SK-N-SH (cell line): ENCODE measurements at regions not wholly inside any gene's neighbourhood (a gene's known extent, or its start where the extent isn't known, plus 50 kb on each side); places are given as distances from the start of the nearest gene placed in this dataset.

ENCODE experiments used
- CTCF ChIA-PET: fragments of 300-600, 350-600 bp; formaldehyde crosslinking; extraction: SDS; loops from one replicate; lab custom pipeline; 2021; lab: Yijun Ruan, JAX
- POLR2A ChIA-PET: fragments of 350-600 bp; sonication (Branson Sonifier 250); formaldehyde crosslinking; extraction: SDS; loops from one replicate; lab custom pipeline; 2020; ENCODE audit warnings: antibody characterized with exemption, inconsistent platforms; lab: Yijun Ruan, JAX
- DNase-seq: peaks from one replicate; pipeline ENCODE4 v3.0.0; 2012
- H2AFZ ChIP-seq: fragments of 200-600 bp; sonication (generic); 2 replicates; pipeline ENCODE4 v1.8.1; 2016; ENCODE audit warnings: antibody characterized with exemption, mild to moderate bottlenecking, low read depth
- H3F3A ChIP-seq: fragments of 200-600 bp; sonication (generic); replicated peaks from 2 replicates; pipeline ENCODE3; 2016; ENCODE audit warnings: antibody characterized with exemption, mild to moderate bottlenecking; ENCODE audit not compliant: insufficient read depth
- H3K27ac ChIP-seq, 2 experiments: fragments of 200-500 bp in 1 of 2; fragments of 200-600 bp in 1 of 2; sonication (Bioruptor generic) in 1 of 2; sonication (generic), shearing (Covaris generic) in 1 of 2; 2 replicates each; pipeline versions ENCODE4 v1.5.1 to v1.6.1; 2014 to 2016; ENCODE audit warnings: low read depth in 2 of 2, inconsistent platforms in 1 of 2, low read length in 1 of 2, mild to moderate bottlenecking in 1 of 2, mixed read lengths in 1 of 2
- H3K27me3 ChIP-seq: fragments of 200-600 bp; sonication (generic), shearing (Covaris generic); 2 replicates; pipeline ENCODE4 v1.6.1; 2016; ENCODE audit warnings: mixed run types; ENCODE audit not compliant: insufficient read depth
- H3K36me3 ChIP-seq, 2 experiments: fragments of 200-500 bp in 1 of 2; fragments of 200-600 bp in 1 of 2; sonication (Bioruptor generic) in 1 of 2; sonication (generic) in 1 of 2; replicated peaks in 1 of 2; 2 replicates each; pipeline versions ENCODE3 to v1.5.1; 2014 to 2016; ENCODE audit warnings: low read length in 1 of 2, mild to moderate bottlenecking in 1 of 2; ENCODE audit not compliant: insufficient read depth in 2 of 2, control insufficient read depth in 1 of 2
- H3K4me1 ChIP-seq, 2 experiments: fragments of 200-500 bp in 1 of 2; fragments of 200-600 bp in 1 of 2; sonication (Bioruptor generic) in 1 of 2; sonication (generic), shearing (Covaris generic) in 1 of 2; 2 replicates each; pipeline versions ENCODE4 v1.5.1 to v1.6.1; 2014 to 2016; ENCODE audit warnings: low read depth in 1 of 2, low read length in 1 of 2, mixed run types in 1 of 2; ENCODE audit not compliant: insufficient read depth in 2 of 2, control insufficient read depth in 1 of 2
- H3K4me2 ChIP-seq: fragments of 200-600 bp; sonication (generic), shearing (Covaris generic); 2 replicates; pipeline ENCODE4 v1.6.1; 2017; ENCODE audit warnings: mixed run types
- H3K4me3 ChIP-seq, 2 experiments: fragments of 200-500 bp in 1 of 2; fragments of 200-600 bp in 1 of 2; sonication (Bioruptor generic) in 1 of 2; sonication (generic), shearing (Covaris generic) in 1 of 2; 2 replicates each; pipeline versions ENCODE4 v1.5.1 to v1.8.1; 2014 to 2016; ENCODE audit warnings: low read depth in 2 of 2, inconsistent platforms in 1 of 2, low read length in 1 of 2, mild to moderate bottlenecking in 1 of 2, mixed read lengths in 1 of 2, moderate library complexity in 1 of 2
- H3K79me2 ChIP-seq: fragments of 200-600 bp; sonication (generic); 2 replicates; pipeline ENCODE4 v1.8.1; 2017; ENCODE audit warnings: mild to moderate bottlenecking; ENCODE audit not compliant: insufficient read depth
- H3K9ac ChIP-seq: fragments of 200-600 bp; sonication (generic); 2 replicates; pipeline ENCODE4 v1.6.1; 2017; ENCODE audit warnings: mixed run types
- H3K9me2 ChIP-seq: fragments of 200-600 bp; sonication (generic); 2 replicates; pipeline ENCODE4 v1.6.1; 2017; ENCODE audit warnings: mixed run types
- H3K9me3 ChIP-seq: fragments of 200-600 bp; sonication (generic); 2 replicates; pipeline ENCODE4 v1.6.1; 2017; ENCODE audit warnings: mixed run types, mild to moderate bottlenecking, moderate library complexity
- H4K20me1 ChIP-seq: fragments of 200-600 bp; sonication (generic); 2 replicates; pipeline ENCODE4 v1.6.1; 2017; ENCODE audit warnings: mild to moderate bottlenecking, mixed run types; ENCODE audit not compliant: insufficient read depth
- CHD2 ChIP-seq: fragments of 150-350 bp; IDR thresholded peaks from 2 replicates; pipeline ENCODE4 v1.6.1; 2018; ENCODE audit warnings: low read length; ENCODE audit not compliant: partially characterized antibody
- CTCF ChIP-seq: fragments of 200-600 bp; sonication (generic); IDR thresholded peaks from 2 replicates; pipeline ENCODE4 v1.6.1; 2017; ENCODE audit warnings: antibody characterized with exemption, mild to moderate bottlenecking, moderate library complexity
- EP300 ChIP-seq, 2 experiments: IDR thresholded peaks; 2 replicates each; pipeline versions ENCODE4 v1.4.0 to v1.6.1; 2012; ENCODE audit warnings: borderline replicate concordance in 1 of 2, low read depth in 1 of 2, low read length in 1 of 2
- EZH2phosphoT487 ChIP-seq: fragments of 200-600 bp; sonication (generic); IDR thresholded peaks from 2 replicates; pipeline ENCODE4 v1.6.1; 2017; ENCODE audit warnings: low read depth, mixed run types, mild to moderate bottlenecking, antibody characterized with exemption, moderate library complexity, borderline replicate concordance
- FOSL2 ChIP-seq: IDR thresholded peaks from 2 replicates; pipeline ENCODE4 v1.4.0; 2012; ENCODE audit warnings: low read depth, mild to moderate bottlenecking, moderate library complexity, borderline replicate concordance
- GATA2 ChIP-seq: sonication (generic); formaldehyde crosslinking; IDR thresholded peaks from 2 replicates; pipeline ENCODE4 v1.5.0; 2020; ENCODE audit warnings: mild to moderate bottlenecking, missing genetic modification reagents
- JUND ChIP-seq: IDR thresholded peaks from 2 replicates; pipeline ENCODE4 v1.4.0; 2012
- MEF2A ChIP-seq: IDR thresholded peaks from 2 replicates; pipeline ENCODE4 v1.4.0; 2012; ENCODE audit warnings: low read depth, borderline replicate concordance
- MXI1 ChIP-seq: IDR thresholded peaks from 2 replicates; pipeline ENCODE4 v1.6.1; 2012; ENCODE audit warnings: mild to moderate bottlenecking, low read depth, low read length, improper control_type of control experiment
- NFIC ChIP-seq: IDR thresholded peaks from 2 replicates; pipeline ENCODE4 v1.4.0; 2012; ENCODE audit warnings: borderline replicate concordance
- NRF1 ChIP-seq: IDR thresholded peaks from 2 replicates; pipeline ENCODE4 v1.6.1; 2012; ENCODE audit warnings: low read depth, mild to moderate bottlenecking, low read length
- POLR2AphosphoS5 ChIP-seq: IDR thresholded peaks from 2 replicates; pipeline ENCODE4 v1.6.1; 2012; ENCODE audit warnings: low read depth, low read length
- RXRA ChIP-seq: IDR thresholded peaks from 2 replicates; pipeline ENCODE4 v1.4.0; 2012; ENCODE audit warnings: low read depth, mild to moderate bottlenecking, borderline replicate concordance
- SIN3A ChIP-seq: IDR thresholded peaks from 2 replicates; pipeline ENCODE4 v1.6.1; 2012; ENCODE audit warnings: low read depth, mild to moderate bottlenecking, low read length, moderate library complexity, borderline replicate concordance
- TAF1 ChIP-seq: IDR thresholded peaks from 2 replicates; pipeline ENCODE4 v1.6.1; 2012; ENCODE audit warnings: low read depth, mild to moderate bottlenecking, low read length, moderate library complexity, borderline replicate concordance
- TEAD4 ChIP-seq: IDR thresholded peaks from 2 replicates; pipeline ENCODE4 v1.4.0; 2012; ENCODE audit warnings: mild to moderate bottlenecking, borderline replicate concordance; ENCODE audit not compliant: insufficient read depth
- WGBS: methylation state at CpG from one replicate; pipeline ENCODE4 v1.1.6; 2017; ENCODE audit warnings: low lambda C conversion rate; 5-methylcytosine and 5-hydroxymethylcytosine counted together

GRCh38 chr3:190774633-190775032 lies 87.9 kb downstream of the GMNC start (continued):
- TF ChIP-seq CTCF, result no peak
- no peak for TF ChIP-seq NRF1
- no peak for TF ChIP-seq MEF2A
- TF ChIP-seq EP300 (IDR thresholded peaks at IDR 0.05; ENCODE audit: borderline replicate concordance in 1 of 2, low read depth in 1 of 2, low read length in 1 of 2), result no peak
- no peak for TF ChIP-seq JUND
- TF ChIP-seq, all 33 proteins: peak for 0

- H3F3A ChIP-seq, result no peaks in the 10 kb centered on the region
Measured at GRCh38 chr3:190773948-190774347, 88.5 kb downstream of the GMNC start.

GRCh38 chr3:190772831-190773230 lies 89.7 kb downstream of the GMNC start:
- Histone ChIP-seq H3K9ac (no peak overlapping the region), H3K27ac (no peak overlapping the region), H3K9me2 (no peaks in the 10 kb centered on the region), H3K9me3 (no peaks in the 10 kb centered on the region), H3K27me3 (no peaks in the 10 kb centered on the region), H3K4me1 (no peaks in the 10 kb centered on the region), H3K79me2 (no peaks in the 10 kb centered on the region), H4K20me1 (no peaks in the 10 kb centered on the region), H2AFZ (no peak overlapping the region), H3K36me3 (no peaks in the 10 kb centered on the region), H3K4me3 (no peak overlapping the region), H3F3A (no peaks in the 10 kb centered on the region), H3K4me2 (no peak overlapping the region)
- ChIA-PET CTCF (no interaction called here), POLR2A (no interaction called here)
- TF ChIP-seq MXI1 (no peak), CHD2 (no peak), RXRA (no peak), SIN3A (no peak), NFIC (no peak), GATA2 (no peak), FOSL2 (no peak)
- no peak for DNase-seq
- WGBS, result 29% methylated on average over 2 of the region's 2 CpGs

More at GRCh38 chr3:190773948-190774347, 88.5 kb downstream of the GMNC start:
- Histone ChIP-seq H3K36me3 (no peaks in the 10 kb centered on the region), H3K9ac (no peak overlapping the region), H3K27me3 (no peaks in the 10 kb centered on the region), H3K4me1 (no peaks in the 10 kb centered on the region), H3K9me3 (no peaks in the 10 kb centered on the region), H3K4me2 (no peak overlapping the region), H3K4me3 (no peak overlapping the region), H4K20me1 (no peaks in the 10 kb centered on the region), H2AFZ (no peak overlapping the region), H3K27ac (no peak overlapping the region), H3K79me2 (no peaks in the 10 kb centered on the region), H3K9me2 (no peaks in the 10 kb centered on the region)
- CTCF ChIA-PET, result no interaction called here
- 14% methylated on average over 7 of the region's 7 CpGs for WGBS
- POLR2A ChIA-PET, result no interaction called here
- TF ChIP-seq EZH2phosphoT487, result no peak
- no peak for TF ChIP-seq TAF1
- TF ChIP-seq TEAD4, result no peak
- no peak for TF ChIP-seq POLR2AphosphoS5
- TF ChIP-seq MEF2A, result no peak
- DNase-seq, result no peak
